ENCODE measurements at regions not wholly inside any gene's neighbourhood (a gene's known extent, or its start where the extent isn't known, plus 50 kb on each side); places are given as distances from the start of the nearest gene placed in this dataset.

- TF ChIP-seq CTCF (conservative IDR thresholded peaks at IDR 0.05 in 1 of 2, IDR thresholded peaks at IDR 0.05 in 1 of 2; ENCODE audit: extremely low read depth in 1 of 2, insufficient read depth in 1 of 2, low read depth in 1 of 2, low read length in 2 of 2) = no peak
- TF ChIP-seq EZH2 (IDR thresholded peaks at IDR 0.05; ENCODE audit: borderline replicate concordance, low read length) = no peak
Observed at GRCh38 chr16:86447228-86447627, 63.1 kb upstream of the FOXF1 start.
